Inflammatory macrophage treated with lipopolysaccharide for 4 hours (primary cell): ENCODE measurements at regions not wholly inside any gene's neighbourhood (a gene's known extent, or its start where the extent isn't known, plus 50 kb on each side); places are given as distances from the start of the nearest gene placed in this dataset.

Experiments
- DNase-seq: peaks from one replicate; pipeline ENCODE4 v3.0.0-alpha.2; 2020

DNA sequence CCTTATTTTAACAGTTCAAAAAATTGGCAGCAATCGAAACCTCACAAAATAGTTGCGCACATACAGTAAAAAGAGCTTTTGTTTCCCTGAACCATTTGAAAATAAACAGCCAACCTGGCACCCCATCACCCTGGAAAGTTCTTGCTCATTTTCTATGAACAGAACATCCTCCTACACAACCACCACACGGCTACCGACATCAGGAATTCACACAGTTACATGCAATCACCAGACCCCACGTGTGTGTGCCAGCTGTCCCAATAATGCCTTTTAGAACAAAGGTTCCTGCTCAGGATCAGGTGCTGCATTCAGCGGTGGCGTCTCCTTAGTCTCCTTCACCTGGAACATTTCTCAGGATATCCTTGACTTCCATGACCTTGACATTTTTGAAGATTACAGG, 186.5 kb downstream of the KLF13 start:
- DNase-seq, result no peak

DNA sequence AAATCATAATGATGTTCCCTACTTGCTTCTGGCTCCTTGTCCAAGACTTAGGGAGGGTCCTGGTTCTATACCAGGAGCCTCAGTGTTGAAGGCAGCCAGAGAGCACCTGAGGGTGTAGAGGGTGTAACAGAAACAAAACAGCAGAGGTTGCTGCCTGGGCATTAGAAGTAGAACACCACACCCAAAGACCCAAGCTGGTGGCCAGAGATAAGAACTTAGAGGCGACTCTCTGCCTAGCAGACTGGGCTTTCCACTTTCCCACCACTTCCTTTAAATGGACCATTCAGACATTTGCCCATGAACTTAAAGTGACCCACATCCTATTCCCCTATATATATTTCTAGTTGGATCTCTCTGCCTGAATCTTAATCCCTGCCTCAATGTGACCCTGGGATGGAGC, 189.8 kb downstream of the KLF13 start:
- no peak for DNase-seq

GRCh38 chr15:31516874-31517273, 190.2 kb downstream of the KLF13 start:
- DNase-seq, result no peak

GRCh38 chr15:31517711-31518110, 191.1 kb downstream of the KLF13 start:
- DNase-seq, result no peak

GRCh38 chr15:31522028-31522427, 195.4 kb downstream of the KLF13 start:
- no peak for DNase-seq

DNA sequence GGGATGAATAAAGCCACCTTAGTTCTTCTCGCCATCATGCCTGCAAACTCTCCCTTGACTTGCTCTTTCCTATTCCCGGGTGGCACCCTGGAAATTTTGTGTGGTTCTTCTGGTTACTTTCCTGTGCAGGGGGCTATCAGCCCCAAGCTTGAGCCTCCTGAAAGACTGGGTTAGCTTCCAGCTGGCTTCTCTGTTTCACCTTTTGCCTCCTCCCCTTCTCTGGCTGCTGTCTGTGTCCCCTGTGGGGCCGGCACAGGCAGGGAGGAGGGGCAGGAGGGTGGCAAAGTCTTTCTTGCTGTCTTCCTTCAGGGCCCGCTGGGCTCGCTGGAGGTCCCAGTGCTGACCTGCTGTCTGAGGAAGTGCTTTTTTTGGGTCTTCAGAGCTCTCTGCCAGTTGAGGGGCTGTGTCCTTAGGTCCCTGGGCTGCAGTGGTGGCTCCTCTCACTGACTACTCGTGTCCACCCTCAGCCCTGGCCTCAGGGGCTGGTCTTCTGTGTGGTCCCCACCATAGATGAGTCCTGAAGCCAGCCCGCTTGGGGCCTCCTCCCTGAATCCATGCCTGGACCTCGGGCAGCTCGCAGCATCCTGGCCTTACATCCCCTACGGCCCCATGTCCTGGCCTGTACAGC, 196.5 kb downstream of the KLF13 start:
- no peak for DNase-seq

GRCh38 chr15:31523655-31524049, 197.0 kb downstream of the KLF13 start:
- DNase-seq, result no peak

DNA sequence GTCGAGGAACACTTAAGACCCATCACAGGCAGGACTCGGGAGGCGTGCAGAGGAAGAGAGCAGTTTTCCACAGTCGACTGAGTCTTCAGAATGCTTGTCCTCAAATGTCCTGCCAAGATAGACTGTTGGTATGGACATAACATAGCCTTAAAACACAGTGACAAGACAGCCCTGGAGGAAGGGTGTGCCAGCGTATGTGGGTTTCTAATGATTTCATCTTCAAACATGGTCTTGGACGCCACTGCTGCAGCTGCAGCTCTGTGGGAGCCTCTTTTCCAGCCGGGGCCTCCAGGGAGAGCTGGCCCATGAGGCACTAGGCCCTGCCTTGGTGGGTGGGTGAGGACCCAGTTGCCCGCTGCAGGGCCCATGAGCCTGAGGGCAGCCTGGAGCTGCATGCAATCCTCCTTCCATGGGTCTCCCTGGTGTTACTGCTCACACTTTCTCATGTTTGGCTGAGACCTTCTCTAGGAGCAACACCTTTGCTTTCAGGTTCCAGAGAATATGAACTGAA, 198.6 kb downstream of the KLF13 start:
- DNase-seq, result no peak

GRCh38 chr15:31525988-31526665, 199.5 kb downstream of the KLF13 start:
- DNase-seq, result no peak

DNA sequence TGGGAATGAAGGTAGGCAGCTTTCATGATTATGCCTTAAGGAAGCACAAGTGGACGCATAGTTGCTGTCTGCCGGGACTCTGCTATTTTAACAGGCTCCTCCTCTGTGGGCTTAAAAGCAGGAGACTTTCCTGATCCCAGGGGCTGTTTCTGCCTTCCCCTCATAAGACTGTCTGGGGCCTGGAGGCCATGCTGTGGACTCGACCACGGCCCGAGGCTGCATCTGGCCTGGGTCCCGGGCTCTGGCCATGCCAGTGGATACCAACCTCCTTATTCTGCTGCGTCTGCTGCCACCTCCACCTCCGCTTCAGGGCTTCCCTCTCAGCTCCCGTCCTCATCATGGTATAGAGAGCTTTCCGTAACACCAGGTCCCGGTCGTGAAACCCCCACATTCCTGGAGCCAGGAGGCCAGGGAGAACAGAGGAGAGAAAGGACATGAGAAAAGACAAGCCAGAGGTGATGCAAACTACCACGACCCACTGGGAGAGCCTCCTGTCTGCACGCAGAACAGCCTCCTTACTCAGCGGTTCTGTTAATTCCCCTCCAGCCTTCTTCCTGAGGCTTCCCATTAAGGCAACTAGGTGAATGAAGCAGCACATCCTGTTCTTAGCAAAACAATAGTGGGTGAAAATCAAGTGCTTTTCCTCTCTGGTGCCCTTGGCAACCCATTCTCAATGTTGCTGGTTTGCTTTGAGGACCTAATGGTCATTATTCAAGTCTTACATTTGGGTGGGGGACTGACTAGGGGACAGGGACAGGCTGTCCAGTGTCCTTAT, 200.5 kb downstream of the KLF13 start:
- no peak for DNase-seq

DNA sequence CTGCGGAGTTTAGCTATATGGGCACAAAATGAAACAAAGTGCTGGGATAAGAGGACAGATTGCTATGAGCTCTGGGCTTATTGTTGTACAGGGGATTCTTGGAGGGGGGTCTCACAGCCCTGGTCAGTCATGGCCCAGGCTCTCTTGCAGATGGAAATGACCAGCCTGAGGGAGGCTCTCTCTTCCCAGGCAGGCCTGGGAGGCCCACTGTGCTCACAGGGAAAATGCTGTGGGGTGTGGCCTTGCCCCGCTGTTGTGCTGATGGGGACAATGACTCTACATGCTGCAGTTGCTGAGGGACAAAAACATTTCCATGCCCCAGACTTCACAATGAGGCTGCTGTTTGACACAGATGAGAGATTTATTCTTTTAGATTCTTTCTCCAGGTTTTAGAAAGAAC, 202.2 kb downstream of the KLF13 start:
- no peak for DNase-seq

GRCh38 chr15:31537770-31538592, 211.3 kb downstream of the KLF13 start:
- DNase-seq, result no peak

- no peak for DNase-seq
Measured at GRCh38 chr15:31540633-31541032, 214.0 kb downstream of the KLF13 start.

- no peak for DNase-seq
Measured at GRCh38 chr15:31544361-31544760, 217.7 kb downstream of the KLF13 start.

GRCh38 chr15:31545257-31545656, 218.6 kb downstream of the KLF13 start:
- DNase-seq, result no peak

DNA sequence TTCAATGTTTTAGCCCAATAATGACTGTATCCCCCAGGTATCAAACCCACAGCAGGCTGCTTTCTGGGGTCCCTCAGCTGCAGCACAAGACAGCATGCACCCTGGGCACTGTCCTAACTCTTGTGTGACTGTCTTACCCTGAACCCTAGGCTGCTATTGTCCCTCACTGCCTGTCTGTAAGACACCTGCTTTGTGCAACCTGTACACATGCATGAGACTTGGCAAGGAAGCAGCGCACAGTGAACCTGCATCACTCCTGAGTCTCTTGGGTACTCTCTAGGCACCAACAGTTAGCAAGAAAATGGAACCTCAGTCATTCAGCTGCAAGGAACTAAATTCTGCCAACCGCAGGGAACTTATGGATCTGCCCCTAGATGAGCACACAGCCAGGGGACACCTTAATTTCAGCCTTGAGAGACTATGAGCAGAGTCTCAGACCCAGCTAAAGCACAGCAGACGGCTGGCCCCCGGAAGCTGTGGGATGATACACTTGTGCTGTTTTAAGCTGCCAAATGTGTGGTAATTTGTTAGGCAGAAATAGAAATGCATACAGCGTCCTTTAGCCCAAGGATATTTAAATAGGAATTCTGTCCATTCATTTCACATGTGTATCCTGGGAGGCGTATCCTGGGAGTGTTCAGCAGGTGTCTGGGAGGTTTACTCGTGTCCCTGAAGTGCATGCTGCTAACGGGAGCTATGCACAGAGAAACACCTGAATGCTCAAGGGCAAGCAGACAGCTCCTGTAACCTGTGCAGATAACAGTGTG, 223.8 kb downstream of the KLF13 start:
- DNase-seq, result no peak

DNA sequence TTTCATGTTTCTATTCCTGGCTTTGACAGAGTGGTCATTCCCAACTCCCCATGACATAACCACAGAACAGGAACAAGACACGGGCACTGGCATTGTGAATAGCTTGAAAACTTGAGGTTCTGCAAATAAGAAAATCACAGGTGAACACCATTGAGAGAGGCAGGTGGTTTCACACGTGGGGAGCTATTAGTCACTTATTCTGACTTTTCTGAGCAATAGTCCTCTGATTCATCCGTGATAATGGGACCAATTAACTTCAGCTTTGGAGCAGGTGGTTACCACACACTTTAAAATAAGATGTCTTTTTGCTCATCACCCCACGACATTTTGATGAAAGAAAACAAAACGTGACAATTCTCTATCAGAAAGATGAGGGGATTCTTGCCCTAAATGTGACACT, 224.7 kb downstream of the KLF13 start:
- DNase-seq, result no peak

- DNase-seq, result no peak
Measured at GRCh38 chr15:31552482-31553099, 226.0 kb downstream of the KLF13 start.

GRCh38 chr15:31554261-31554660, 227.6 kb downstream of the KLF13 start:
- no peak for DNase-seq

DNA sequence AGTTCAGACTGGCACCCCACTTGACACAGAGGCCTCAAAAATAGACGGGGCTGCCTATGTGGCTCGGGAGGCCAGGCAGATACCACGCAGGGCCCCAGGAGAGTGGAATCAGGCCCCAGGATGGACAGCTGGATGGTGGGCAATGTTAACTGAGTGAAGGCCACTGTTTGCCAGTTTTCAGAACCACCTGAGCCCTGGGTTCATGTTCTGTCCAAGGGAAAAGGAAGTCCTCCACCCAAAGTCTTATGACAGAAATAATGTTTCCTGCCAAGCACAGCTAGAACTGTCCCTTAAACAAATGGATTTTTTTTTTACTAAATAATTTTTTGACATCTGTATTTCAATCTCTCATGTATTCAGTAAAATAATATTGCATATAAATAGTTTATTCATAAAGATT, 228.4 kb downstream of the KLF13 start:
- DNase-seq, result no peak

DNA sequence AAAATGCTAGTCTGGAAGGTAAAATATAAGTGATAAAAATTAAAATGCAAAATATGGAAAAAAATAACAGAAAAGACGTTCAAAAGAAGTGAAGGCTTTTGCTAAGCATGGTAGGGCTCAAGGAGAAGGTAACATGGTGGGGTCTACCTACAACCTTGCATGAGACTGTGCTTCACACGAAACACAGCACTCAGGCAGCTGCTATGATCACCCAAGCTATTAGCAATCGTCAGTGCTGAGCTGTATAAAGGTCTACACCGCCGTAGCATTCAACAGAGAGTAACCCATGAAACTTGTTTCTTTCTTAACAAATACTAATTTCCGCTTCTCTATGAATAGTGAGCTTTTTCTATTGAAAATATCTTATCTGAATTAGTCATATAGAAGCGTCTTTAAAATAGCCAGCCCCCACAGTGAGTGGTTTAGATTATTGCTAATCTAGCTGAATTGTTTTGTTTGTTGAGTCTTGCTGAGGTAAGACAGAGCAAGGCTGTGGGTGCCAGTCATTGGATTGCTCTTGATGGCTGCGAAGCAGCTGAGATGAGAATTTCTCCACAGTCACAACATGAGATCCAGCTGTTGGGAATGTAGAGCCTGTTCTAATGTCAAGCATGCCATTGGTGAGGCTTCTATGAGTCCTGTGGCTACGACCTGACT, 230.0 kb downstream of the KLF13 start:
- no peak for DNase-seq
